HL-60/S4 treated with retinoic acid at 250 ng/mL for 4 days and 3 days (cell line): ENCODE measurements at regions not wholly inside any gene's neighbourhood (a gene's known extent, or its start where the extent isn't known, plus 50 kb on each side); places are given as distances from the start of the nearest gene placed in this dataset.

Source experiments
- in situ Hi-C: fragments of 300-500 bp; cut with MboI; formaldehyde crosslinking; loops from 2 replicates; pipeline ENCODE4 v1.7.0; 2022; ENCODE audit warnings: low sequenced_read_pairs

GRCh38 chr13:40398065-40398464, 268.4 kb downstream of the FOXO1 start:
- in situ Hi-C loops: no loop called here

GRCh38 chr13:40399756-40400155, 266.7 kb downstream of the FOXO1 start:
- in situ Hi-C loops: no loop called here

- in situ Hi-C loops: no loop called here
Observed at GRCh38 chr13:40401911-40402776, 264.3 kb downstream of the FOXO1 start.

GRCh38 chr13:40402931-40403431, 263.5 kb downstream of the FOXO1 start:
- in situ Hi-C loops: no loop called here

- in situ Hi-C loops: no loop called here
Observed at GRCh38 chr13:40403509-40404241, 262.8 kb downstream of the FOXO1 start.

- in situ Hi-C loops: no loop called here
Observed at GRCh38 chr13:40404407-40404806, 262.0 kb downstream of the FOXO1 start.

GRCh38 chr13:40404967-40405716, 261.3 kb downstream of the FOXO1 start:
- in situ Hi-C loops: no loop called here

- in situ Hi-C loops: no loop called here
Observed at GRCh38 chr13:40406405-40407120, 259.9 kb downstream of the FOXO1 start.

GRCh38 chr13:40407567-40407966, 258.9 kb downstream of the FOXO1 start:
- in situ Hi-C loops: no loop called here

- in situ Hi-C loops: no loop called here
Observed at GRCh38 chr13:40408602-40409001, 257.8 kb downstream of the FOXO1 start.

- in situ Hi-C loops: no loop called here
Observed at GRCh38 chr13:40409278-40409677, 257.2 kb downstream of the FOXO1 start.

- in situ Hi-C loops: no loop called here
Observed at GRCh38 chr13:40410315-40410714, 256.1 kb downstream of the FOXO1 start.

GRCh38 chr13:40420160-40420740, 246.2 kb downstream of the FOXO1 start:
- in situ Hi-C loops: no loop called here

- in situ Hi-C loops: no loop called here
Observed at GRCh38 chr13:40422588-40423235, 243.7 kb downstream of the FOXO1 start.

- in situ Hi-C loops: no loop called here
Observed at GRCh38 chr13:40428354-40428753, 238.1 kb downstream of the FOXO1 start.

- in situ Hi-C loops: no loop called here
Observed at GRCh38 chr13:40429706-40430545, 236.5 kb downstream of the FOXO1 start.

GRCh38 chr13:40432018-40432978, 234.1 kb downstream of the FOXO1 start:
- in situ Hi-C loops: no loop called here

GRCh38 chr13:40433001-40433400, 233.4 kb downstream of the FOXO1 start:
- in situ Hi-C loops: no loop called here
